ENCODE measurements at regions not wholly inside any gene's neighbourhood (a gene's known extent, or its start where the extent isn't known, plus 50 kb on each side); places are given as distances from the start of the nearest gene placed in this dataset.

GRCh38 chr2:221143231-221143630, 428.9 kb downstream of the EPHA4 start:
- TF ChIP-seq CTCF (IDR thresholded peaks at IDR 0.05) (no peak), POLR2A (IDR thresholded peaks at IDR 0.05) (no peak), POLR2AphosphoS5 (IDR thresholded peaks at IDR 0.05) (no peak)

Measured in breast epithelium (tissue), 3 donors.